GM18511 (cell line): ENCODE measurements at regions not wholly inside any gene's neighbourhood (a gene's known extent, or its start where the extent isn't known, plus 50 kb on each side); places are given as distances from the start of the nearest gene placed in this dataset.

Experiments used
- ATAC-seq: cut with Tn5 transposase; IDR thresholded peaks from one replicate; pipeline ENCODE4 v1.9.1; 2021; ENCODE audit warnings: mild to moderate bottlenecking, moderate library complexity; ENCODE audit not compliant: unreplicated experiment

- ATAC-seq, result no peak
Measured at GRCh38 chr15:31272558-31273257, 53.9 kb upstream of the KLF13 start.

- no peak for ATAC-seq
Measured at GRCh38 chr15:31273258-31273941, 53.2 kb upstream of the KLF13 start.

GRCh38 chr15:31274496-31275330, 51.9 kb upstream of the KLF13 start:
- ATAC-seq, result no peak

- ATAC-seq, result no peak
Measured at GRCh38 chr15:31275331-31276262, 51.0 kb upstream of the KLF13 start.

- no peak for ATAC-seq
Measured at GRCh38 chr15:31276596-31277298, 49.9 kb upstream of the KLF13 start.
